Retinal pigment epithelial cell (primary cell): ENCODE measurements at regions not wholly inside any gene's neighbourhood (a gene's known extent, or its start where the extent isn't known, plus 50 kb on each side); places are given as distances from the start of the nearest gene placed in this dataset.

Source experiments
- DNase-seq: peaks from one replicate; pipeline ENCODE4 v3.0.0-alpha.2; 2010; ENCODE audit warnings: low read depth
- H3K4me3 ChIP-seq: 2 replicates; pipeline ENCODE4 v1.5.1; 2011; ENCODE audit warnings: mild to moderate bottlenecking, low read length, control low read depth, moderate library complexity
- CTCF ChIP-seq: conservative IDR thresholded peaks from 2 replicates; pipeline ENCODE4 v1.5.1; 2011; ENCODE audit warnings: low read depth, low read length, control low read depth, inconsistent platforms

GRCh38 chr2:100194951-100195350 is 52.6 kb upstream of the AFF3 start:
- no peak for DNase-seq
- H3K4me3 ChIP-seq: no peak overlapping the region
- no peak for TF ChIP-seq CTCF

- TF ChIP-seq CTCF: no peak
- no peak overlapping the region for H3K4me3 ChIP-seq
- no peak for DNase-seq
Measured at GRCh38 chr2:100193291-100193710, 50.9 kb upstream of the AFF3 start.

- TF ChIP-seq CTCF: no peak
- DNase-seq: no peak
- no peak overlapping the region for H3K4me3 ChIP-seq
Measured at GRCh38 chr2:100192825-100193224, 50.4 kb upstream of the AFF3 start.

GRCh38 chr2:100192300-100192699 is 49.9 kb upstream of the AFF3 start:
- TF ChIP-seq CTCF: no peak
- DNase-seq: no peak
- H3K4me3 ChIP-seq: no peak overlapping the region
